Sciatic nerve (tissue), 2 donors: ENCODE measurements at regions not wholly inside any gene's neighbourhood (a gene's known extent, or its start where the extent isn't known, plus 50 kb on each side); places are given as distances from the start of the nearest gene placed in this dataset.
"Not testable (repeated sequence)": the region's sequence is repeated elsewhere in the genome, so short reads cannot be mapped to it uniquely, and the experiment has no call there.

Experiments used
- ATAC-seq: fragments of 200-7000 bp; cut with Tn5 transposase; one replicate; pipeline ENCODE4 v1.9.1; 2020; ENCODE audit warnings: mild to moderate bottlenecking, moderate library complexity
- DNase-seq: peaks from one replicate; pipeline ENCODE4 v3.0.0-alpha.2; 2020; ENCODE audit warnings: low spot score
- intact Hi-C: fragments of 100-400 bp; cut with DNase I; formaldehyde crosslinking; loops from one replicate; pipeline ENCODE4 v1.14.2; 2022
- donor health status: DM: no; HTN: no; CAD: no.
- donor health status: DM: no; HTN: no; CAD: no.

DNA sequence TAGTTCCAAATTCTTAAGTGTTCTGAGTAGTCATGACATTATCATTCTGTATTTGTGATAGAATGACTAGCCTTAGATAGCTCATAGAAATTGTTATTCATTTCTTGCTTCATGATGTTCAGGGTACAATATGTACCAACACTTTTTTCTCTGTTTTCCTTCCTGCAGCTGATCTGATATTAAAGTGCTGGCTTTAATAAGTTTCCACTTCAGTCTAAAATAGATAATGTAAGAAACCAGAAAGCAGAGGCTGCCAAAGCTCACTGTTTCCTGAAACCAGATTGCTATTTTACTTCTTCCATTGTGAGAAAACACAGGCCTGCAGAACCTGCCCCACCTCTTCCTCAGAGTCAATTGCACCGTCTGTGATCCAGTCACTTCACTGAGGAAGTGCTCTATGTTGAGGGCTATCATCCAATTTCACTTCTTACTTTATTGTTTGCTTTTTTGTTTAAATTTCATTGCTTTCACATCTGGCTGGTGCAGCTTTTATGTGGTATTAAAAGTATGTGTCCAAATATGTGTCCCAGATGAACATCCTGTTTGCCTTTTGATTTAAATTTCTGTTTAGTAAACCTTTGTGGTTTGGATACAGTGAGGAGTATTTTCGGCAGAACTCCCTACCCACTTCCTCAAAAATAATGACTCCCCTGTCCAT lies 652.1 kb downstream of the ANKRD50 start:
- DNase-seq = no peak
- ATAC-seq = peak; percentile 93
- intact Hi-C loops = no loop called here

GRCh38 chr4:124061413-124061812 lies 651.1 kb downstream of the ANKRD50 start:
- no peak for DNase-seq
- intact Hi-C loops = no loop called here
- ATAC-seq = peak; percentile 83

- ATAC-seq (no peak), DNase-seq (no peak)
- intact Hi-C loops = no loop called here
Measured at GRCh38 chr4:124065422-124065821, 647.1 kb downstream of the ANKRD50 start.

- DNase-seq = no peak
- intact Hi-C loops = no loop called here
Measured at GRCh38 chr4:124065936-124066335, 646.6 kb downstream of the ANKRD50 start.

DNA sequence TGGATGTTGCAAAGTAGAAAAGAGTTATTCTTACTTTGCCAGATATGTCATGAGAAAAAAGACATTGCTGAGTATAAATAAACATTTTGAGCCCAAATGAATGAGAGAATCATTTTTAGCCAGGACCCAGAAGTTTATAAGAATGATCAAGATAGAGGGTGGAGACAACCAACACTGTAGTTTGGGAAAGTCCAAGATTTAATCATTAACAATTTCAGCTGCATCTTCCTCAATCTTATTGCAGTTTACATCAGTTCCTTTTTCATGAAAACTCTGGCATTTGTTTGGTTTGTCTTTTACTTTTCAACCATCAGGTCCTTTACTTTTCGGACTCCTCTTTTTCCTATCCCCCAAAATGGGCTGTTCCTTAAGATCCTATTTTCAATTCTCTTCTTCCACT lies 645.9 kb downstream of the ANKRD50 start:
- intact Hi-C loops = no loop called here
- DNase-seq (no peak), ATAC-seq (no peak)

More at GRCh38 chr4:124065936-124066335, 646.6 kb downstream of the ANKRD50 start:
- ATAC-seq = no peak

DNA sequence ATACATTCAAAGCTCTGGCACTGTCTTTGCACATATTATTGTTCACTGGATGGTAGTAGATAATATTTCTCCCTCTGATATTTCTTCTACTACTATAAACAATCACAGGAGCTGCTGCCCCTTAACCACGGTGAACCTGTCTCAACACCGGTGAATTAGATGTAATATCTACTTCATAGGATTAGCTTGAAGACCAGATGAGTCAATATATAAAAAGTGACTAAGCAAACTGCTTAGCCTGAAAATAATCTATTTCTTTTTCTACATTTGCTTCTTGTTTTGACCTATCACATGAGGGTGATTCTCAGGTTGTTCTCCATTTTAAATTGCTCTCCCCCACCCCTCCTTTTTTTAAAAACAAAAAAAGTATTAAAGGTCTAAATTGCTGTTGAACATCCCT lies 645.5 kb downstream of the ANKRD50 start:
- no peak for DNase-seq
- intact Hi-C loops = no loop called here
- ATAC-seq = no peak

- DNase-seq = no peak
- intact Hi-C loops = no loop called here
- ATAC-seq = no peak
Measured at GRCh38 chr4:124070688-124071484, 641.6 kb downstream of the ANKRD50 start.

GRCh38 chr4:124075276-124075675 lies 637.3 kb downstream of the ANKRD50 start:
- ATAC-seq, intact Hi-C loops, DNase-seq: not testable (repeated sequence)

DNA sequence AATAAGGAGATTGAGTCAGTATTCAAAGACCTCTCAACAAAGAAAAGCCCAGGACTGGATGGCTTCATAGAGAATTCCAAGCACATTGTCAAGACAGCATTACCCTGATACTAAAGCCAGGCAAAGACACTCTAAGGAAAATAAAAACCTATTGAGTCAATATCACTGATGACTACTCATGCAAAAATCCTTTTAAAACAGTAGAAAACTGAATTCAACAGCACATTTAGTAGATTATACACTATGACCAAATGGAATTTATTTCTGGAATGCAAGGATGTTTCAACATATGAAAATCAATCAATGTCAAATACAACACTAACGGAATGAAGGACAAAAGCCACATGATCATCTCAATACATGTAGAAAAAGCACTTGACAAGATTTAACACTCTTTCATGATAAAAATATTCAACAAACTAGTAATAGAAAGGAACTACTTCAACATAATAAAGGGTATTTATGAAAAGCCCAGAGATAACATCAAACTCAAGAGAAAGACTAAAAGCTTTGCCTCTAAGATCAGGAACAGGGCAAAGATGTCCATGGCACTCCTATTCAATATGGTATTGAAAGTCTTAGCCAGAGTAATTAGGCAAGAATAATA lies 633.3 kb downstream of the ANKRD50 start:
- no peak for DNase-seq
- no peak for ATAC-seq
- intact Hi-C loops = no loop called here

GRCh38 chr4:124083711-124084110 lies 628.8 kb downstream of the ANKRD50 start:
- DNase-seq = no peak
- intact Hi-C loops = no loop called here
- ATAC-seq = no peak

DNA sequence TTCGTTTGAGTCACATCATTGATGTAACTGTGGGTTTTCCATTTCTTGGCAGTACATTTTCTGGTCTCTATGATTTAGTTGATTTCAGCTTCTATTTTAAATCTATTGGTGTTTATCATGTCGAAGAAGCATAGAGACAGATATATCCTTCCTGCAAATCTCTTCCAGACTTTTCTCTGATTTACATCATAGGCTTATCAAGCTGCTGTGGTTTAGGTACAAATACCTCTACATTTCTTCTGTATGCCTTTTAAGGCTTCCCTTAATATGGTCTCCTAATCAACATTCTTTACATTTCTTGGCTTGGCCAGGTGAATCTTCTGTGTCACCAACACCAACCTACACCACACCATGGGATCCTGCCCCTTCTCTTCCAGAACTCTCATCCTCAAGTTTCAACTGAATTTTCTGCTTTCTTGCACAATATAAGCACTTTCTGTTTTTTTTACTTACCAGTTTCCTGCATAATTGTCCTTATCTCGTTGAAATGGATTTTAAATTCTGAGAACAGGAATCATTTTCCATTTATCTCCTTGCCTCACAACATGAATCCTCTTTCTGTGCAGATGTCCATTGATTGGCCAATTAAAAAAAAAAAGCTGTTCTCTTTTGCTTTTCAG lies 626.9 kb downstream of the ANKRD50 start:
- intact Hi-C loops = no loop called here
- no peak for ATAC-seq
- no peak for DNase-seq

DNA sequence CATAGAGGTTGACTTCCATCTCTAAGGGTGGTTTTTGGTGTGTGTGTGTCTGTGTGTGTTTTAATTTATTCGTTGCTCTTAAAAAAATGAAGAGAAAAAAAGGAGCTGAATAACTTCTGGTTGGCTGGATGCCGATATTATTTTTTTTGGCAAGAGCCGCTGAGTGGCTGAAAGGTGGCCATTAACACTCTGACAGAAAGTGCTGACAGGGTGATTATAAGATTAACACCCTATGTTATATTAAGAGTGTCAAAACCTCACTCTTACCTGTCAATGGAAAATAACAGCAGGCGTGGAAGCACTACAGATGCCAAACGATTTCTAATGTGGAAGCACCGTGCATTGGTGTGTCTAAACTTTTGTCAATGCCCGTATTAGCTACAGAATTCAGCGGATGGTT lies 622.5 kb downstream of the ANKRD50 start:
- ATAC-seq (no peak), DNase-seq (no peak)
- intact Hi-C loops = no loop called here

DNA sequence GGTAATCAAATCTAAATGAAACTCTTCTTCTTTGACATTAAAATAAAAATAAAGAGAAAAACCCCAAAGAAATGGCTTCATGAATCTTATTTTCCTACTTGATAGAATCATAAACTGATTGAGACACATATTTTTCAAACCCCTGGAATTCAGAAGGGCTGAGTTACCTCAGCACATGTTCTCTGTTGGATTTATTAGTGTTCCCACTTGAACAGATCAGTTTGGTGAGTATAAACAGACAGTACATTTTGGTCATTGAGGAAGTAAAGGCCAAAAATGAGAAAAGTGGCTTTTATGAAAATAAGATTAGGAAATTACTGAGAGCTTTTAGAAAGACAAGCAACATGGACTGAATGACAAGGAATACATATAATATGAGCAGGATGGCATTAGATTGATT lies 620.4 kb downstream of the ANKRD50 start:
- ATAC-seq = peak; percentile 80
- intact Hi-C loops = no loop called here
- DNase-seq = no peak

DNA sequence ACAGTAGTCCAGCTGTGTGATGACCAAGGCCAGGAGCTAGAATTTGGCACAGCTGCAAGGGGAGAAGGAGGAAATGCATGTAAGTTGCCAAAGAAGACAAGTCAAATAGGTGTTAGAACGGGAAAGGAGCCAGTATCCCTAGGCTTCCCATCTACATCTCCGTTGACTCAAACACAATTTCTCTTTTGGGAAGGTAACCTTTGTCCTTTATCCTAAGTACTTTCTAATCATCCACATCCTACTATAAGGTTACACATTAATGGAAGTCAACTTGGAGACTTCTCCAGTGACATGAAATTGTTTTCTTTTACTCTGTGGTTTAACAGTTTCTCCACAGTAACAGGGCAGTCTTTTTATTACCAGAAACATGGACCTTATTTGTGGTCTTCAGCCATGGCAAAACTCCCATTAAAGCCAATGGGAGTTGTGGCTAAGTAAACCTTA lies 620.0 kb downstream of the ANKRD50 start:
- intact Hi-C loops = no loop called here

DNA sequence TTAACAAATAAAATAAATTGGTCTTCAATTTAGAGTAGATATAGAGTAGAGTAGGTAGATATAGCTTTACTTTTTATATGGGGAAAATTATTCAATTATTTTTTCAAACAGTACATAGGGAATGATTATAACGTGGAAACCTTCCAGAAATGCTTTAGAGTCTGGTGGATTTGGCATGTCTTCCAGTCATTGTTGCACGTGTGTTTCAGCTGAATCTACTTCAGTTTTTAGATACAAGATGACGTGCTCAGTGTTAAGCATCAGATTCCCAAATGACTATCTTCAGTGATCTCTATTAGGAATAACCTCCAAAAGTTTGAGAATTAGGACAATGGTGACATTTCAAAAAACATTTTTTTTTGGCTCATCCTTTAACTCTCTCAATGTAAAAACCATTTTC lies 616.9 kb downstream of the ANKRD50 start:
- intact Hi-C loops = loop anchor here (1.0 kb wide), 1 partner anchor 18 kb away; no protein-coding TSS in a partner anchor

More for the DNA sequence above, 620.0 kb downstream of the ANKRD50 start:
- ATAC-seq (peak; percentile 92), DNase-seq (no peak)

GRCh38 chr4:124096290-124096689 lies 616.2 kb downstream of the ANKRD50 start:
- ATAC-seq (no peak), DNase-seq (no peak)
- intact Hi-C loops = loop anchor here (1.0 kb wide), 1 partner anchor 19 kb away; no protein-coding TSS in a partner anchor

More for the DNA sequence above, 616.9 kb downstream of the ANKRD50 start:
- ATAC-seq (no peak), DNase-seq (no peak)

- ATAC-seq (peak; percentile 81), DNase-seq (no peak)
- intact Hi-C loops = no loop called here
Measured at GRCh38 chr4:124097447-124097846, 615.1 kb downstream of the ANKRD50 start.

- ATAC-seq (no peak), DNase-seq (no peak)
- intact Hi-C loops = no loop called here
Measured at GRCh38 chr4:124104101-124104500, 608.4 kb downstream of the ANKRD50 start.

DNA sequence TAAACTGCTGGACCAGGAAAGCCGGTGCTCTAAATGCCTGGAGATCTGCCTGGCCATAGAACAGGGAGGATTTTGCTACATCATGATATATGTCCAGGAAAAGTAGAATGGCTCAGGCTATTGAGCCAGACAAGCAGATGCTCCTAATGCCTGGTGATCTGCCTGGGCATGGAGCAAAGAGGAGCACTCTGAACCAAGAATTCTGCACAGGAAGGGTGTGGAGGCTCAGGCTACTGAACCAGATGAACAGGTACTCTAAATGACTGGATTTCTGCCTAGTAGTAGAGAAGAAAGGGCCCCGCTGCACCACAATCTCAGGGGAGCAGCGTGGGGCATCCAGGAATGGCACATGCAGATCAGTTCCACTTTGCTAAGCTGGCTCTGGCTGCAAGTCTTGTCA lies 607.9 kb downstream of the ANKRD50 start:
- intact Hi-C loops = no loop called here
- ATAC-seq (no peak), DNase-seq (no peak)
